Effector CD8-positive, alpha-beta T cell (primary cell): ENCODE measurements at regions not wholly inside any gene's neighbourhood (a gene's known extent, or its start where the extent isn't known, plus 50 kb on each side); places are given as distances from the start of the nearest gene placed in this dataset.

Source experiments
- DNase-seq: peaks from one replicate; lab custom pipeline; 2025; lab: John Stamatoyannopoulos, UW

DNA sequence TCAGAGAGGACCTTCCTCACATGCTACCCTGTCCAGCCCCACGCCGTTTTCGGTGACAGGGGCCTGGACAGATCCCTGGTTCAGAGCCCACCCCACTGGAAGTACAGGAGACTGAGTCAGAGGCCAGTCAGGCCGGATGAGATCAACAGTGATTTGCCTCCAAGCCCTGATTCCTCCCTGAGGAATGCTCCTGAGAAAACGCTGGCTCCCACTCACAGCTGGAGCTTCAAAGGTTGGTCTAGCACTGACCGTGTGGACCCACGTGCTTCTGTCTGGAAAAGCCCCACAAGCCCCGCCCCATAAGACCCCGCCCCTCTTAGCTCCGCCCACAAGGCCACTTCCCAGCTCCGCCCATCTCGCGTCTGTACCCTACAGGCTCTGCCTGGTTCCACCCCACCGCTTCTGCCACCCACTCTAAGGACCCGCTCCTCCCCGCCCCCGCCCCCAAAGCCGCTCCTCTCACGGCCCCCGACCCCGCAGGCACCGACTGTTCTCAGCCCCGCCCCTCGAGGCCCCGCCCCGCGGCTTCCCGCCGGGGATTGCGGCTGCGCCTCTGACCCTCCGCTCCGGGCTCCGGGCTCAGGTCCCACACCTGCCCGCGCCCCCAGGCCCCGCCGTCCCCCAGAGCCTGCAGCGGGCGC lies 64.9 kb upstream of the BHLHE23 start:
- DNase-seq: peak; percentile 12

- no peak for DNase-seq
Measured at GRCh38 chr20:63070771-63071540, 64.2 kb upstream of the BHLHE23 start.

- no peak for DNase-seq
Measured at GRCh38 chr20:63070301-63070625, 63.5 kb upstream of the BHLHE23 start.

DNA sequence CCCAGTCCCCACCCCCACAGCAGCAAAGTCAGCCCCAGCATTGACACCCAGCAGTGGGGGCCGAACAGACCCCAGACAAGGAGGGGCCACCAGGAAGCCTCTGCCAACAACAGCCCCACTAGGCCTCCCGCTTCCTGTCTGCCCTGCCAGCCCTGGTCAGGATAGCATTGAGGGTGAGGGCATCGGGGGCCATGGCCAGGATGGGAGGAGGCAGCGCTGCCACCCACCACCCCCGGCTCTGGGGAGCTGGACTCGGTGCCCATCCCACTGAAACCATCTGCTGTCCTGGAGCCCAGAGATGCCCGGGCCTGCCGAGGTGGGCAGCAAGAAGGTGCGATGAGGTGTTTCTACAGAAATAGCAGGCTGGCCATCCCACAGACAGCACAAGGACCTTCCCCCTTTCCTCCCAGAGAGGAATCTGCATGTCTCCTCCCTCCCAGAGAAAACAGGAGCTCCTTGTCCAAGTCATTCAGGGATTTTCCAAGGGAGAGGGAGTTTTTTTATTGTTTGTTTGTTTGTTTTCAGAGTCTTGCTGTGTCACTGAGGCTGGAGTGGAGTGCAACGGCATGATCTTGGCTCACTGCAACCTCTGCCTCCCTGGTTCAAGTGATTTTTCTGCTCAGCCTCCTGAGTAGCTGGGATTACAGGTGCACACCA lies 62.1 kb upstream of the BHLHE23 start:
- DNase-seq: no peak

DNA sequence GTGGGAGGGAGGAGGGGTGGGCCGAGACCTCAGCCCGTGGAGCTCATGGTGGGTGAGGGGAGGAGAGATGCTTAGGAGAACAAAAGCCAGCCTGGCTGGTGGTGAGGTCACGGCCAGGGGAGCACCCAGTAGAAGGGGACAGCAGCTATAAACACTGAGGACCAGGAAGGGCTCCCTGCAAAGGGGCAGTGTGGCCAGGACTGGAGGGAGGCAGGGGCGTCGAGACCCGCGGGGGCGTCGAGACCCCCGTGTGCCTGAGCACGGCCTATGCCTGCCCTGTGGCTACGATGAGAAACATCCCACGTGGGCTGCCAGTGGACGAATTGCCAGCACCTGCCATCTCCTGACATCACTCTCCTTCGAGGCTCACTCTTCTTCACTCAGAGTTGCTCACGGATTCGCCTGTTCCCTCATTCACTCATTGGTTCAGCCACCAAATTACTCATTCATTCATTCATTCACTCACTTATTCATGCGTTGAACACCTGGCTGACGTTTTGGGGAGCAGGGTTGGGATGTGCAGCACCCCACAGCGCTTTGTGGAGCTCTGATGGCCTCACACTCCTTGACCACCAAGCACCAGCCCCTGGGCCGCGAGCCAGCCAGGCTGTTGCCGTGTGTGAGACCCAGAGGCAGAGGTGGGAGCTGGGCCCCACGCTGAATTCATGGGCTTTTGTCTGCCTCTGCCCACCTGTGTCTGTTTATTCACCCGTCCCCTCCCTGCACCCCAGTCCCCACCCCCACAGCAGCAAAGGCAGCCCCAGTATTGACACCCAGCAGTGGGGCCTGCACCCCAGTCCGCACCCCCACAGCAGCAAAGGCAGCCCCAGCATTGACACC lies 61.2 kb upstream of the BHLHE23 start:
- no peak for DNase-seq

DNA sequence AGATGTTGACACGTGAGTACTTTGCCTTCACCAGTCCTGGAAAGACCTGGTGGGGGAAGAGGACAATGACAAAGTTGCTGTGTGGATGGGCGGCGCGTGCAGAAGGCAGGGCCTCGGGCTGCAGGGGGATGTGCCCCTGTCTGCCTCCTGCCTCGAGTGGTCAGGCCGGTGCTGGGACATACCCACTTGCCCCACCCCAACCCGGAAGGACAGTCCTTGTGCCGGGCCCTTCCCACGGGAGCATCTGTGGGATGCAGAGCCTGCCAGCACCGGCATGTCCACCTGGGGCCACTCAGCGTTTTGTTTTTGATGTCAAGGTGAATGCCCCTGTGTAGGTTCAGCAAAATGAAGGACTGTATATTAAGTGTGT lies 60.5 kb upstream of the BHLHE23 start:
- no peak for DNase-seq

DNA sequence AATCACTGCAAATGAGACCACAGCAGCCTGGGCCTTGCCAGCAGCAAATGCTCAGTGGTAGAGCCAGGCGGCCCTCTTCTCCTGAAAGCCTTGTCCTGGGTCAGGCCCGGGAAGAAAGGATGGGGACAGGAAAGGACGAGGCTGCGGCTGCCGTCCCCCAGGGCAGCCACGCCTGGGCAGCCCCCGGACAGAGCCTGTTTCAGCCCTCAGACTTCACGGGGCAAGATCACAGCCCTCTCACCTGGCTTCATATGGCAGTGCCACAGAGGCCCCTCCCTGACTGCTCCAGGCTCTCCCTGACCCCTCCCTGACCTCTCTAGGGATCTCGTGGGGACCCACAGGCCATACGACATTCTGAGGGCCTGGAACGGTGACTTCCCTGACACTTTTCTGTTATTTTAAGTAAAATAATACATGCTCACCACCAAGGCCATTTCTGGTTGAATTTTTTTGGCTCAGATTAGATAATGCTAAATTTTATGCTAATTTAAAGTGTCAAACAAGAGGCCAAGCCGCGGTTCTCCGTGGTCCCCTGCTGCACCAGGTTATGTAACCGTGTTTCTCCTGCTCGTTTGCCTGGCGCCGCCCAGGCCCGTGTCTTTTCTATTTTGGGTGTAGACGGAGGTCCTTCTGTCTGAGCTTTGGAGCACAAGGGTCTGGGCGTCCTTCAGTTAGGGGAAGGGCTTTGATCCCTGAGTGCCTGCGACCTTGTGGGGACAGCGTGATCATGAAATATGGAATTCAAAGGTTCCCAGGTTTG lies 59.9 kb upstream of the BHLHE23 start:
- DNase-seq: no peak

GRCh38 chr20:63065911-63066310 lies 59.1 kb upstream of the BHLHE23 start:
- DNase-seq: no peak

GRCh38 chr20:63064745-63065711 lies 58.3 kb upstream of the BHLHE23 start:
- no peak for DNase-seq

DNA sequence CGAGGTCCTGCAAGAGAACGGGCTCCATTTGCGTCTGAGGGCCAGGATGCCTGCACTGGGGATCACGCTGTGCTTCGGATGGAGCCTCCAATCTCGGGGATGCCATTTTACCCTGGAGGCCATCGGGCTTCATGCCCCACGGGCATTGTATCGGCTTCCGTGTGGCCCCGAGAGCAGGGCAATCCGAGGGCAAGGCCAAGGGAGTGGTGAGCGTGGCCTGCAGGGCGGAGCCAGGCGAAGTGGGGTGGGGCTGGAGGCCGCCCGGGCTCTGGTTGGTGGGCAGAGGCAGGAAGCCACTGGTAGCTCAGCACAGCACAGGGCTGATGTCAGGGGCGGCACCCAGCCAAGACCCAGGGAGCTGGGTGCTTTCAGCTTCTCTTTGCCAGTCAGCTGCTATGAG lies 57.5 kb upstream of the BHLHE23 start:
- DNase-seq: no peak

- no peak for DNase-seq
Measured at GRCh38 chr20:63062188-63063140, 55.7 kb upstream of the BHLHE23 start.

GRCh38 chr20:63061771-63062100 lies 55.0 kb upstream of the BHLHE23 start:
- DNase-seq: no peak

DNA sequence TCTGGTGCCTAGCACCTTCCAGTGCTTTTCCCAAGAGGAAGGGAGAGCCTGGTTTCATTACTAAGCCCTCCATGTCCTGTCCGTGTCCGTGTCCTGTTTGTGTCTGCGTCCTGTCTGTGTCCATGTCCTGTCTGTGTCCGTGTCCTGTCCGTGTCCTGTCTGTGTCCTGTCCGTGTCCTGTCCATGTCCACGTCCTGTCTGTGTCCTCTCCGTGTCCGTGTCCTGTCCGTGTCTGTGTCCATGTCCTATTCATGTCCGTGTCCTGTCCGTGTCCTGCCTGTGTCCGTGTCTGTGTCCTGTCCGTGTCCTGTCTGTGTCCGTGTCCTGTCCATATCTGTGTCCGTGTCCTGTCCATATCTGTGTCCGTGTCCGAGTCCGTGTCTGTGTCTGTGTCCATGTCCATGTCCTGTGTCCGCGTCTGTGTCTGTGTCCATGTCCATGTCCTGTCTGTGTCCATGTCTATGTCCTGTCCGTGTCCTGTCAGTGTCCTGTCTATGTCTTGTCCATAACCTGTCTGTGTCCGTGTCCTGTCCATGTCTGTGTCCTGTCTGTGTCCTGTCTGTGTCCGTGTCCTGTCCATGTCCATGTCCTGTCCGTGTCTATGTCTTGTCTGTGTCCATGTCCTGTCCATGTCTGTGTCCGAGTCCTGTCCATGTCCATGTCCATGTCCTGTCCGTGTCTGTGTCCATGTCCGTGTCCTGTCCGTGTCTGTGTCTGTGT lies 54.4 kb upstream of the BHLHE23 start:
- DNase-seq: no peak

- DNase-seq: no peak
Measured at GRCh38 chr20:63060057-63060991, 53.6 kb upstream of the BHLHE23 start.

GRCh38 chr20:63059684-63060056 lies 52.9 kb upstream of the BHLHE23 start:
- DNase-seq: no peak

GRCh38 chr20:63058696-63059335 lies 52.1 kb upstream of the BHLHE23 start:
- no peak for DNase-seq
